Neural progenitor cell (in vitro differentiated cells): ENCODE measurements at regions not wholly inside any gene's neighbourhood (a gene's known extent, or its start where the extent isn't known, plus 50 kb on each side); places are given as distances from the start of the nearest gene placed in this dataset.
A peak's percentile ranks its signal among the peaks of the same experiment; 100 is the strongest.

Experiments used
- DNase-seq: peaks from one replicate; pipeline ENCODE4 v3.0.0-alpha.2; 2016; ENCODE audit warnings: low spot score
- H2AFZ ChIP-seq: fragments of 200-600 bp; sonication (generic); replicated peaks from 2 replicates; pipeline ENCODE4 v1.6.1; 2016; ENCODE audit warnings: antibody characterized with exemption
- H3F3A ChIP-seq: fragments of 200-600 bp; sonication (generic); 2 replicates; pipeline ENCODE4 v1.6.1; 2016; ENCODE audit warnings: antibody characterized with exemption, low read depth
- H3K27ac ChIP-seq: fragments of 200-600 bp; sonication (generic); 2 replicates; pipeline ENCODE4 v1.5.1; 2016; ENCODE audit warnings: mild to moderate bottlenecking
- H3K27me3 ChIP-seq: fragments of 200-600 bp; sonication (generic); 2 replicates; pipeline ENCODE4 v1.6.1; 2016; ENCODE audit warnings: mild to moderate bottlenecking, moderate library complexity
- H3K36me3 ChIP-seq: fragments of 200-600 bp; sonication (generic); 2 replicates; pipeline ENCODE4 v1.5.1; 2016
- H3K4me1 ChIP-seq: fragments of 200-600 bp; sonication (generic); 2 replicates; pipeline ENCODE4 v1.6.1; 2016; ENCODE audit warnings: mixed run types
- H3K4me2 ChIP-seq: fragments of 200-600 bp; sonication (generic); 2 replicates; pipeline ENCODE4 v1.6.1; 2016
- H3K4me3 ChIP-seq: fragments of 200-600 bp; sonication (generic); 2 replicates; pipeline ENCODE4 v1.5.1; 2016
- H3K79me2 ChIP-seq: fragments of 200-600 bp; sonication (generic); 2 replicates; pipeline ENCODE4 v1.6.1; 2016; ENCODE audit warnings: low read depth
- H3K9ac ChIP-seq: fragments of 200-600 bp; sonication (generic); 2 replicates; pipeline ENCODE4 v1.6.1; 2016
- H3K9me3 ChIP-seq: fragments of 200-600 bp; sonication (generic); 2 replicates; pipeline ENCODE4 v1.5.1; 2016; ENCODE audit warnings: low read depth
- H4K20me1 ChIP-seq: fragments of 200-600 bp; sonication (generic); 2 replicates; pipeline ENCODE4 v1.6.1; 2016; ENCODE audit warnings: low read depth
- H3K27ac Mint-ChIP-seq: 3 replicates; pipeline ENCODE4 v1.8.0; 2021; ENCODE audit warnings: mixed read lengths
- H3K27me3 Mint-ChIP-seq: 2 replicates; pipeline ENCODE4 v1.8.0; 2022; ENCODE audit warnings: low read depth, mild to moderate bottlenecking, inconsistent platforms, moderate library complexity, mixed read lengths; ENCODE audit not compliant: insufficient read depth
- H3K36me3 Mint-ChIP-seq: 3 replicates; pipeline ENCODE4 v1.8.0; 2021; ENCODE audit warnings: mixed read lengths
- H3K4me1 Mint-ChIP-seq: 3 replicates; pipeline ENCODE4 v1.8.0; 2021; ENCODE audit warnings: mixed read lengths
- H3K4me3 Mint-ChIP-seq: 3 replicates; pipeline ENCODE4 v1.8.0; 2021; ENCODE audit warnings: mild to moderate bottlenecking, moderate library complexity, mixed read lengths
- H3K9me3 Mint-ChIP-seq: 3 replicates; pipeline ENCODE4 v1.8.0; 2020; ENCODE audit warnings: mixed read lengths
- CTCF ChIP-seq: fragments of 200-600 bp; sonication (generic); IDR thresholded peaks from 2 replicates; pipeline ENCODE4 v1.5.1; 2017; ENCODE audit warnings: antibody characterized with exemption, mild to moderate bottlenecking
- EZH2 ChIP-seq: fragments of 200-600 bp; sonication (generic); IDR thresholded peaks from 2 replicates; pipeline ENCODE4 v1.6.1; 2017; ENCODE audit warnings: antibody characterized with exemption, mild to moderate bottlenecking, moderate library complexity
- EZH2phosphoT487 ChIP-seq: fragments of 200-600 bp; sonication (generic); IDR thresholded peaks from 2 replicates; pipeline ENCODE4 v1.6.1; 2017; ENCODE audit warnings: antibody characterized with exemption

- Histone ChIP-seq H3F3A (peaks cover 34% of the 10 kb centered on the region), H3K4me2 (no peak overlapping the region), H3K79me2 (no peaks in the 10 kb centered on the region), H3K36me3 (no peaks in the 10 kb centered on the region), H3K4me3 (no peak overlapping the region), H3K9me3 (no peaks in the 10 kb centered on the region), H3K9ac (no peak overlapping the region), H3K27me3 (no peaks in the 10 kb centered on the region), H2AFZ (no peak overlapping the region), H3K4me1 (peaks cover 40% of the 10 kb centered on the region), H4K20me1 (no peaks in the 10 kb centered on the region), H3K27ac (no peak overlapping the region)
- Mint-ChIP-seq H3K4me3 (no peak overlapping the region), H3K27ac (peak overlapping the region; percentile 35), H3K4me1 (peaks cover 44% of the 10 kb centered on the region), H3K27me3 (peaks cover 5% of the 10 kb centered on the region), H3K36me3 (no peaks in the 10 kb centered on the region), H3K9me3 (no peaks in the 10 kb centered on the region)
- TF ChIP-seq EZH2phosphoT487: no peak
- no peak for TF ChIP-seq EZH2
- no peak for TF ChIP-seq CTCF
- DNase-seq: no peak
Observed at GRCh38 chr2:43139501-43139900, 86.9 kb downstream of the ZFP36L2 start.

GRCh38 chr2:43138441-43138840 is 88.0 kb downstream of the ZFP36L2 start:
- H3K9ac ChIP-seq: no peak overlapping the region
- no peak overlapping the region for H3K27ac Mint-ChIP-seq

GRCh38 chr2:43136876-43137275 is 89.5 kb downstream of the ZFP36L2 start:
- peaks cover 7% of the 10 kb centered on the region for H3K27me3 Mint-ChIP-seq
- H3K4me3 ChIP-seq: no peak overlapping the region
- H3K27ac Mint-ChIP-seq: peak overlapping the region; percentile 74
- H3K4me3 Mint-ChIP-seq: peak overlapping the region; percentile 12
- H3K4me1 Mint-ChIP-seq: peaks cover 49% of the 10 kb centered on the region
- no peak for DNase-seq
- H3K36me3 Mint-ChIP-seq: no peaks in the 10 kb centered on the region
- H3K36me3 ChIP-seq: no peaks in the 10 kb centered on the region
- H3K9me3 Mint-ChIP-seq: no peaks in the 10 kb centered on the region
- no peak overlapping the region for H2AFZ ChIP-seq
- no peaks in the 10 kb centered on the region for H3K79me2 ChIP-seq
- H3K4me1 ChIP-seq: peaks cover 40% of the 10 kb centered on the region
- H4K20me1 ChIP-seq: no peaks in the 10 kb centered on the region
- no peak overlapping the region for H3K27ac ChIP-seq
- H3K9me3 ChIP-seq: no peaks in the 10 kb centered on the region
- H3K4me2 ChIP-seq: no peak overlapping the region
- peaks cover 34% of the 10 kb centered on the region for H3F3A ChIP-seq
- no peaks in the 10 kb centered on the region for H3K27me3 ChIP-seq
- TF ChIP-seq CTCF (no peak), EZH2 (no peak), EZH2phosphoT487 (no peak)
- H3K9ac ChIP-seq: no peak overlapping the region

More at GRCh38 chr2:43138441-43138840, 88.0 kb downstream of the ZFP36L2 start:
- H3K4me3 Mint-ChIP-seq: no peak overlapping the region
- Histone ChIP-seq H2AFZ (no peak overlapping the region), H3K4me3 (no peak overlapping the region), H3K27me3 (no peaks in the 10 kb centered on the region), H3K4me2 (no peak overlapping the region), H3K4me1 (peaks cover 40% of the 10 kb centered on the region), H3K9me3 (no peaks in the 10 kb centered on the region), H4K20me1 (no peaks in the 10 kb centered on the region), H3F3A (peaks cover 34% of the 10 kb centered on the region), H3K36me3 (no peaks in the 10 kb centered on the region), H3K79me2 (no peaks in the 10 kb centered on the region), H3K27ac (no peak overlapping the region)
- peaks cover 49% of the 10 kb centered on the region for H3K4me1 Mint-ChIP-seq
- H3K27me3 Mint-ChIP-seq: peaks cover 5% of the 10 kb centered on the region
- DNase-seq: no peak
- no peaks in the 10 kb centered on the region for H3K36me3 Mint-ChIP-seq
- H3K9me3 Mint-ChIP-seq: no peaks in the 10 kb centered on the region
- TF ChIP-seq CTCF (no peak), EZH2 (no peak), EZH2phosphoT487 (no peak)
